C4-2B (cell line): ENCODE measurements at regions not wholly inside any gene's neighbourhood (a gene's known extent, or its start where the extent isn't known, plus 50 kb on each side); places are given as distances from the start of the nearest gene placed in this dataset.

Experiments used
- H3K27ac ChIP-seq: fragments of 450-650 bp; 2 replicates; pipeline ENCODE4 v1.5.1; 2017
- CTCF ChIP-seq: fragments of 450-650 bp; conservative IDR thresholded peaks from 2 replicates; pipeline ENCODE4 v1.5.1; 2017; ENCODE audit warnings: mild to moderate bottlenecking
- ZFX ChIP-seq: fragments of 450-650 bp; IDR thresholded peaks from 2 replicates; pipeline ENCODE4 v1.6.1; 2017

- H3K27ac ChIP-seq, result no peak overlapping the region
- no peak for TF ChIP-seq CTCF
- TF ChIP-seq ZFX, result no peak
Measured at GRCh38 chr7:85703251-85704010, 516.6 kb upstream of the SEMA3D start.

- TF ChIP-seq CTCF, result no peak
- no peak for TF ChIP-seq ZFX
- H3K27ac ChIP-seq, result no peak overlapping the region
Measured at GRCh38 chr7:85702348-85702747, 515.5 kb upstream of the SEMA3D start.

GRCh38 chr7:85699482-85699881 is 512.6 kb upstream of the SEMA3D start:
- TF ChIP-seq CTCF, result no peak
- no peak overlapping the region for H3K27ac ChIP-seq

GRCh38 chr7:85695533-85695932 is 508.7 kb upstream of the SEMA3D start:
- no peak overlapping the region for H3K27ac ChIP-seq
- TF ChIP-seq CTCF (no peak), ZFX (no peak)

GRCh38 chr7:85695041-85695440 is 508.2 kb upstream of the SEMA3D start:
- no peak for TF ChIP-seq ZFX
- TF ChIP-seq CTCF, result no peak
- no peak overlapping the region for H3K27ac ChIP-seq

GRCh38 chr7:85693326-85693725 is 506.5 kb upstream of the SEMA3D start:
- no peak overlapping the region for H3K27ac ChIP-seq
- TF ChIP-seq ZFX, result no peak
- no peak for TF ChIP-seq CTCF

- TF ChIP-seq ZFX (no peak), CTCF (no peak)
- no peak overlapping the region for H3K27ac ChIP-seq
Measured at GRCh38 chr7:85688712-85689111, 501.9 kb upstream of the SEMA3D start.
